BLaER1 treated with 17β-estradiol and CSF1 and Interleukin-3, amounts not matched to agents 10 nM and 100 nM (cell line): ENCODE measurements at regions not wholly inside any gene's neighbourhood (a gene's known extent, or its start where the extent isn't known, plus 50 kb on each side); places are given as distances from the start of the nearest gene placed in this dataset.

Experiments used
- H3K27ac ChIP-seq, 11 experiments: shearing (Covaris generic); formaldehyde crosslinking; 2 replicates each; pipeline ENCODE4 v1.8.1; 2022
- H3K27me3 ChIP-seq, 11 experiments: shearing (Covaris generic); formaldehyde crosslinking; 2 replicates each; pipeline ENCODE4 v1.8.1; 2022
- H3K36me3 ChIP-seq, 11 experiments: shearing (Covaris generic); formaldehyde crosslinking; 2 replicates each; pipeline ENCODE4 v1.8.1; 2022
- H3K4me1 ChIP-seq, 10 experiments: shearing (Covaris generic); formaldehyde crosslinking; 2 replicates each; pipeline ENCODE4 v1.8.1; 2022
- H3K4me2 ChIP-seq, 11 experiments: shearing (Covaris generic); formaldehyde crosslinking; 2 replicates each; pipeline ENCODE4 v1.8.1; 2022
- H3K4me3 ChIP-seq, 10 experiments: shearing (Covaris generic); formaldehyde crosslinking; 2 replicates each; pipeline ENCODE4 v1.8.1; 2022
- H3K9ac ChIP-seq, 11 experiments: shearing (Covaris generic); formaldehyde crosslinking; 2 replicates each; pipeline ENCODE4 v1.8.1; 2022
- H3K9me3 ChIP-seq, 11 experiments: shearing (Covaris generic); formaldehyde crosslinking; replicated peaks in 1 of 11; 2 replicates each; pipeline ENCODE4 v1.8.1; 2022
- H4K20me1 ChIP-seq, 11 experiments: shearing (Covaris generic); formaldehyde crosslinking; 2 replicates each; pipeline ENCODE4 v1.8.1; 2022
- Cebpa-rat ChIP-seq, 11 experiments: shearing (Covaris generic); IDR thresholded peaks; 2 replicates each; pipeline ENCODE4 v1.8.1; 2022

DNA sequence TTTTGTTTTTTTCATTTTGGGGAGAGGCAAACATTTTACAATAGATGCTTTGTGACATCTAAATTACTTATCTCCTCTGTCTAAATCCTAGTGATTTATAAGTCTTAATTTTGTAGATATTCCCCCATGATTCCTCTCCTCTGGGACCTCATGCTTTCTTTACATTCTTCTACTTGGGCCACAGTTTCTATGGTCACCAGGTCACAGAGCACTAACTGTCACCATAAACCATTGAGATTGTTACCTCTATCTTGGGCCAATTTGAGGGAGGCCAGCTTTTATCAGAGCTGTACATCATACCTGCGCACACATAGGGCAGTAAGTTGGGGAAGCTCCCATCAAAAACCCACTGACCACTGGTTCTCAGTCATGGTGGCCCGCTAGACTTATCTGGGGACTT is 582.1 kb upstream of the SALL1 start:
- Histone ChIP-seq H3K4me3 (no peak overlapping the region), H4K20me1 (no peaks in the 10 kb centered on the region), H3K4me1 (no peaks in the 10 kb centered on the region), H3K9ac (no peak overlapping the region), H3K9me3 (no peaks in the 10 kb centered on the region), H3K36me3 (no peaks in the 10 kb centered on the region), H3K27me3 (no peaks in the 10 kb centered on the region), H3K27ac (no peak overlapping the region), H3K4me2 (no peak overlapping the region)
- no peak for TF ChIP-seq Cebpa-rat (IDR thresholded peaks at IDR 0.05)

- no peak for TF ChIP-seq Cebpa-rat (IDR thresholded peaks at IDR 0.05)
- no peak overlapping the region for H3K4me2 ChIP-seq
- no peaks in the 10 kb centered on the region for H4K20me1 ChIP-seq
- H3K4me3 ChIP-seq = no peak overlapping the region
- no peak overlapping the region for H3K27ac ChIP-seq
- H3K9ac ChIP-seq = no peak overlapping the region
- H3K27me3 ChIP-seq = no peaks in the 10 kb centered on the region
- no peaks in the 10 kb centered on the region for H3K4me1 ChIP-seq
- H3K36me3 ChIP-seq = no peaks in the 10 kb centered on the region
- H3K9me3 ChIP-seq = peaks cover 0 to 8% (median 0%) of the 10 kb centered on the region in 11 experiments; a peak in 2 of 22 replicates
Measured at GRCh38 chr16:51731160-51731559, 580.1 kb upstream of the SALL1 start.

- H3K9me3 ChIP-seq = peaks cover 0 to 8% (median 0%) of the 10 kb centered on the region in 11 experiments; a peak in 2 of 22 replicates
- no peaks in the 10 kb centered on the region for H3K4me1 ChIP-seq
- H3K27ac ChIP-seq = no peak overlapping the region
- H3K36me3 ChIP-seq = no peaks in the 10 kb centered on the region
- H3K9ac ChIP-seq = no peak overlapping the region
- peaks cover 0 to 11% (median 6%) of the 10 kb centered on the region in 11 experiments; a peak in 9 of 22 replicates for H3K27me3 ChIP-seq
- TF ChIP-seq Cebpa-rat (IDR thresholded peaks at IDR 0.05) = no peak
- no peak overlapping the region for H3K4me2 ChIP-seq
- no peak overlapping the region for H3K4me3 ChIP-seq
- no peaks in the 10 kb centered on the region for H4K20me1 ChIP-seq
Measured at GRCh38 chr16:51723036-51723724, 572.1 kb upstream of the SALL1 start.

DNA sequence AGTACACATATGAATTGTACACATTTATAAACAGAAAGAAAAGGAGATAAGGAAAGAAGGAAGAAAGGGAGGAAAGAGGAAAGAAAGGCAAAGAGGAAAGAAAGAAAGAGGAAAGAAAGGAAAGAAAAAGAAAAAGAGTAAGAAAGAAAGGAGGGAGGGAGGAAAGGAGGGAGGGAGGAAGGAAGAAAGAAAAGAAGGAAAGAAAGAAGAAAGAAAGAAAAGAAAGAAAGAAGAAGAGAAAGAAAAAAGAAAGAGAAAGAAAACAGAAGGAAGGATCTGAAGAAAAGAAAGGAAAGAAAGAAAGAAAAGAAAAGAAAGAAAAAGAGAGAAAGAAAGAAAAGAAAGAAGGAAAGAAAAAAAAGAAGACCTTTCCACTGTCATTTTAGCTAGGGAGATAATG is 571.4 kb upstream of the SALL1 start:
- Histone ChIP-seq H3K4me2 (no peak overlapping the region), H3K27ac (no peak overlapping the region), H3K9me3 (peaks cover 0 to 8% (median 0%) of the 10 kb centered on the region in 11 experiments; a peak in 2 of 22 replicates), H4K20me1 (no peaks in the 10 kb centered on the region), H3K9ac (no peak overlapping the region), H3K4me1 (no peaks in the 10 kb centered on the region), H3K27me3 (peaks cover 0 to 11% (median 6%) of the 10 kb centered on the region in 11 experiments; a peak in 9 of 22 replicates), H3K36me3 (no peaks in the 10 kb centered on the region), H3K4me3 (no peak overlapping the region)
- TF ChIP-seq Cebpa-rat (IDR thresholded peaks at IDR 0.05) = no peak

DNA sequence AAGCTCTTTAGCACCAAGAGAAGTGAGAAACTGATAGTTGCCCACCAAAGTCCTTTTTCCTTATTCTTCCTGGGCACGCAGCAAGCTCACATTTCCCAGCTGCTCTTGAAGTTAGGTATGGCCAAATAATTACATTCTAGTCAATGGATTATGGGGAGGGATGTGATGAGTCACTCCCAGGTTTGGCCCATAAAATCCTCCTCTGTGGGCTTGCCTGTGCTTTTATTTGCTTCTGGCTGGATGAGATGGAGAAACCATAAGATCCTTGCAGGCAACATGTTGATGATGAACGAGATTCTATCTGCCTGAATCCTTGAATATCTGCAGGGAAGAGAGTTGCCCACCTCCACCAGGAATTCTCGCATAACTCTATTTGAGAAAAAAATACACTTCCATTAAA is 568.3 kb upstream of the SALL1 start:
- peaks cover 0 to 13% (median 3%) of the 10 kb centered on the region in 11 experiments; a peak in 11 of 22 replicates for H3K9me3 ChIP-seq
- H3K27ac ChIP-seq = no peak overlapping the region
- H3K4me3 ChIP-seq = no peak overlapping the region
- no peaks in the 10 kb centered on the region for H4K20me1 ChIP-seq
- H3K27me3 ChIP-seq = peaks cover 0 to 11% (median 6%) of the 10 kb centered on the region in 11 experiments; a peak in 9 of 22 replicates
- no peak overlapping the region for H3K9ac ChIP-seq
- no peaks in the 10 kb centered on the region for H3K36me3 ChIP-seq
- no peak overlapping the region for H3K4me2 ChIP-seq
- no peaks in the 10 kb centered on the region for H3K4me1 ChIP-seq
- no peak for TF ChIP-seq Cebpa-rat (IDR thresholded peaks at IDR 0.05)

DNA sequence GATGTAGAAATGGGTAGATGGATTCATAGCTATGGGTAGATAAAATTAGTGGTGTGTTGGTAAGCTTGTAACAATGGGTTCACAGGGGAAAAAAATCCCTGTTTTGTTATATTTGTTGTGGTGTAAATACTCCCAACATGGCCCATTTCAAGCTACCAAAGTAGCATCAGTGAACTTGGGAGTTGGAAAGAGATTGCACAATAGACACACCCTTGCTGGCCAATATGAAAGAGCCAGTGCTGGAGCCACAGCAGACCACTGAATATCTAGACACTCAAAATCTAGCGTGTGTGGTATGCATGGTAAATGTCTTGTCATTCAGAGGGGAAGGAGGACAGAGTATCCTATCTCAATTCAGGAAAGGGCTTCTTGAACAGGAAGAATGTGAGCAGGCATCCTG is 565.1 kb upstream of the SALL1 start:
- H3K27ac ChIP-seq = no peak overlapping the region
- H4K20me1 ChIP-seq = no peaks in the 10 kb centered on the region
- H3K9ac ChIP-seq = no peak overlapping the region
- H3K36me3 ChIP-seq = no peaks in the 10 kb centered on the region
- no peaks in the 10 kb centered on the region for H3K4me1 ChIP-seq
- H3K9me3 ChIP-seq = peaks cover 0 to 33% (median 10%) of the 10 kb centered on the region in 11 experiments; a peak in 11 of 22 replicates
- peak in 3 of 11 experiments; percentile 12 to 55 (median 48); a peak in 2 of 22 replicates for TF ChIP-seq Cebpa-rat (IDR thresholded peaks at IDR 0.05)
- H3K27me3 ChIP-seq = no peaks in the 10 kb centered on the region
- H3K4me2 ChIP-seq = no peak overlapping the region
- H3K4me3 ChIP-seq = no peak overlapping the region

DNA sequence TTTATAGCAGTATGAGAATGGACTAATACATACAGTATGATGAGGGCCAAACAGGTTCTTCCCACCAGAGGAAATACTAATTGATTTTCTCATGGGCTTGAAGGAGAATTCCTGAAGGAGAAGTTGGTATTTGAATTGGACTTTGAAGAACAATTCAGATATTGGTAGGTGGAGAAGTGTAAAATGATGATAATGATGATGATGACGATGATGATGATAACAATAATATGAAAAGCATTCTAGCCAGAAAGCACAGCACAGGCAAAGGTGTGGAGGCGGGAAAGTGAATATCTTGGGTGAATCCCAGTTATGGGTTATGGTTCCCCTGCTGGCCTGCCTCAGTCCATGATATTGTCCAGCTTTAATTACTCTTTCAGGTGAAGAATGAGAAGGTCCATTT is 562.4 kb upstream of the SALL1 start:
- Histone ChIP-seq H3K27ac (no peak overlapping the region), H3K27me3 (no peaks in the 10 kb centered on the region), H4K20me1 (no peaks in the 10 kb centered on the region), H3K4me3 (no peak overlapping the region), H3K9ac (no peak overlapping the region), H3K4me2 (no peak overlapping the region), H3K4me1 (no peaks in the 10 kb centered on the region), H3K9me3 (peaks cover 0 to 33% (median 10%) of the 10 kb centered on the region in 11 experiments; a peak in 11 of 22 replicates), H3K36me3 (no peaks in the 10 kb centered on the region)
- TF ChIP-seq Cebpa-rat (IDR thresholded peaks at IDR 0.05) = no peak

GRCh38 chr16:51710905-51711563 is 560.0 kb upstream of the SALL1 start:
- Histone ChIP-seq H3K27ac (no peak overlapping the region), H3K4me3 (no peak overlapping the region), H3K9ac (no peak overlapping the region), H4K20me1 (no peaks in the 10 kb centered on the region), H3K9me3 (peaks cover 11 to 47% (median 17%) of the 10 kb centered on the region in 11 experiments; a peak in 21 of 22 replicates), H3K27me3 (no peaks in the 10 kb centered on the region), H3K36me3 (no peaks in the 10 kb centered on the region), H3K4me2 (no peak overlapping the region), H3K4me1 (no peaks in the 10 kb centered on the region)
- TF ChIP-seq Cebpa-rat (IDR thresholded peaks at IDR 0.05) = no peak

GRCh38 chr16:51710186-51710585 is 559.1 kb upstream of the SALL1 start:
- Histone ChIP-seq H3K27me3 (no peaks in the 10 kb centered on the region), H3K4me2 (no peak overlapping the region), H3K36me3 (no peaks in the 10 kb centered on the region), H4K20me1 (no peaks in the 10 kb centered on the region), H3K27ac (no peak overlapping the region), H3K4me1 (no peaks in the 10 kb centered on the region), H3K4me3 (no peak overlapping the region), H3K9ac (no peak overlapping the region), H3K9me3 (peaks cover 15 to 49% (median 22%) of the 10 kb centered on the region in 11 experiments; a peak in 21 of 22 replicates)
- TF ChIP-seq Cebpa-rat (IDR thresholded peaks at IDR 0.05) = no peak
